OCI-LY1 (cell line): ENCODE measurements at regions not wholly inside any gene's neighbourhood (a gene's known extent, or its start where the extent isn't known, plus 50 kb on each side); places are given as distances from the start of the nearest gene placed in this dataset.

ENCODE experiments used
- H2AFZ ChIP-seq: fragments of 200-600 bp; sonication (generic), shearing (Covaris generic); 2 replicates; pipeline ENCODE4 v1.6.0; 2014; ENCODE audit warnings: antibody characterized with exemption, mild to moderate bottlenecking, low read length
- H3F3A ChIP-seq: fragments of 200-600 bp; sonication (generic), shearing (Covaris generic); 2 replicates; pipeline ENCODE4 v1.6.0; 2014; ENCODE audit warnings: mild to moderate bottlenecking, antibody characterized with exemption, low read length, moderate library complexity; ENCODE audit not compliant: insufficient read depth
- H3K27ac ChIP-seq: fragments of 200-600 bp; sonication (generic); 2 replicates; pipeline ENCODE4 v1.5.1; 2014; ENCODE audit warnings: low read length, mixed run types, mild to moderate bottlenecking, low read depth; ENCODE audit not compliant: poor library complexity, severe bottlenecking
- H3K27me3 ChIP-seq: fragments of 200-600 bp; sonication (generic); 2 replicates; pipeline ENCODE4 v1.6.0; 2014; ENCODE audit warnings: antibody characterized with exemption, mild to moderate bottlenecking, low read length, moderate library complexity; ENCODE audit not compliant: insufficient read depth
- H3K36me3 ChIP-seq: fragments of 200-600 bp; sonication (generic); 2 replicates; pipeline ENCODE4 v1.6.1; 2014; ENCODE audit warnings: mild to moderate bottlenecking, antibody characterized with exemption, low read length, moderate library complexity, mixed read lengths; ENCODE audit not compliant: insufficient read depth
- H3K4me1 ChIP-seq: fragments of 200-600 bp; sonication (generic); 2 replicates; pipeline ENCODE4 v1.5.1; 2014; ENCODE audit warnings: mild to moderate bottlenecking, low read length, moderate library complexity; ENCODE audit not compliant: insufficient read depth, severe bottlenecking
- H3K4me2 ChIP-seq: fragments of 200-600 bp; sonication (generic), shearing (Covaris generic); 2 replicates; pipeline ENCODE4 v1.6.1; 2014; ENCODE audit warnings: low read length
- H3K4me3 ChIP-seq: fragments of 200-600 bp; sonication (generic); 2 replicates; pipeline ENCODE4 v1.5.1; 2014; ENCODE audit warnings: low read length, low read depth, mild to moderate bottlenecking, mixed read lengths; ENCODE audit not compliant: poor library complexity, severe bottlenecking
- H3K79me2 ChIP-seq: fragments of 200-600 bp; shearing (Covaris generic); 2 replicates; pipeline ENCODE4 v1.6.1; 2016; ENCODE audit warnings: mixed run types, low read length, mixed read lengths; ENCODE audit not compliant: insufficient read depth
- H3K9ac ChIP-seq: fragments of 200-600 bp; sonication (generic), shearing (Covaris generic); 2 replicates; pipeline ENCODE4 v1.6.1; 2014; ENCODE audit warnings: mild to moderate bottlenecking, low read length, mixed read lengths
- H3K9me2 ChIP-seq: fragments of 200-600 bp; sonication (generic), shearing (Covaris generic); 2 replicates; pipeline ENCODE4 v1.6.1; 2014; ENCODE audit warnings: low read depth, mild to moderate bottlenecking, low read length, mixed read lengths
- H3K9me3 ChIP-seq: fragments of 200-600 bp; shearing (Covaris generic); 2 replicates; pipeline ENCODE4 v1.6.1; 2014; ENCODE audit warnings: low read length, mixed read lengths
- H4K20me1 ChIP-seq: fragments of 200-600 bp; sonication (generic), shearing (Covaris generic); 2 replicates; pipeline ENCODE4 v1.6.0; 2016; ENCODE audit warnings: mild to moderate bottlenecking, low read length; ENCODE audit not compliant: insufficient read depth
- CTCF ChIP-seq: fragments of 200-600 bp; sonication (generic), shearing (Covaris generic); IDR thresholded peaks from 2 replicates; pipeline ENCODE4 v1.5.1; 2017; ENCODE audit warnings: mild to moderate bottlenecking, antibody characterized with exemption, low read length, moderate library complexity, mixed read lengths
- EZH2 ChIP-seq: fragments of 200-600 bp; sonication (generic), shearing (Covaris generic); IDR thresholded peaks from 2 replicates; pipeline ENCODE4 v1.8.0; 2017; ENCODE audit warnings: borderline replicate concordance, mixed run types, mild to moderate bottlenecking, antibody characterized with exemption, low read length, moderate library complexity, mixed read lengths

GRCh38 chr1:208923456-208923855 lies 660.1 kb upstream of the CAMK1G start:
- no peaks in the 10 kb centered on the region for H3K9me2 ChIP-seq
- H3K4me1 ChIP-seq = no peaks in the 10 kb centered on the region
- no peak overlapping the region for H3K27ac ChIP-seq
- H3F3A ChIP-seq = no peaks in the 10 kb centered on the region
- H3K36me3 ChIP-seq = no peaks in the 10 kb centered on the region
- H3K9me3 ChIP-seq = no peaks in the 10 kb centered on the region
- H3K9ac ChIP-seq = no peak overlapping the region
- no peak overlapping the region for H3K4me2 ChIP-seq
- no peaks in the 10 kb centered on the region for H4K20me1 ChIP-seq
- no peaks in the 10 kb centered on the region for H3K79me2 ChIP-seq
- TF ChIP-seq CTCF = no peak
- TF ChIP-seq EZH2 = no peak
- H3K4me3 ChIP-seq = no peak overlapping the region
- no peak overlapping the region for H2AFZ ChIP-seq
- no peaks in the 10 kb centered on the region for H3K27me3 ChIP-seq

GRCh38 chr1:208923946-208924720 lies 659.4 kb upstream of the CAMK1G start:
- no peaks in the 10 kb centered on the region for H3K79me2 ChIP-seq
- TF ChIP-seq EZH2 (no peak), CTCF (no peak)
- H3K4me1 ChIP-seq = no peaks in the 10 kb centered on the region
- no peaks in the 10 kb centered on the region for H3F3A ChIP-seq
- H3K4me3 ChIP-seq = no peak overlapping the region
- H4K20me1 ChIP-seq = no peaks in the 10 kb centered on the region
- H3K9me3 ChIP-seq = no peaks in the 10 kb centered on the region
- H2AFZ ChIP-seq = no peak overlapping the region
- H3K27me3 ChIP-seq = no peaks in the 10 kb centered on the region
- H3K36me3 ChIP-seq = no peaks in the 10 kb centered on the region
- H3K27ac ChIP-seq = no peak overlapping the region
- H3K9me2 ChIP-seq = no peaks in the 10 kb centered on the region
- H3K4me2 ChIP-seq = no peak overlapping the region
- H3K9ac ChIP-seq = no peak overlapping the region

- TF ChIP-seq EZH2 (no peak), CTCF (no peak)
Measured at GRCh38 chr1:208924928-208925327, 658.6 kb upstream of the CAMK1G start.

More at GRCh38 chr1:208924928-208925327, 658.6 kb upstream of the CAMK1G start:
- Histone ChIP-seq H4K20me1 (no peaks in the 10 kb centered on the region), H3K4me1 (no peaks in the 10 kb centered on the region), H3F3A (no peaks in the 10 kb centered on the region), H3K9ac (no peak overlapping the region), H3K4me2 (no peak overlapping the region), H3K4me3 (no peak overlapping the region), H3K27ac (no peak overlapping the region), H3K9me3 (no peaks in the 10 kb centered on the region), H3K36me3 (no peaks in the 10 kb centered on the region), H3K79me2 (no peaks in the 10 kb centered on the region), H3K27me3 (no peaks in the 10 kb centered on the region), H3K9me2 (no peaks in the 10 kb centered on the region), H2AFZ (no peak overlapping the region)
